Colonic mucosa (tissue), 4 donors: ENCODE measurements at regions not wholly inside any gene's neighbourhood (a gene's known extent, or its start where the extent isn't known, plus 50 kb on each side); places are given as distances from the start of the nearest gene placed in this dataset.

Source experiments
- DNase-seq: peaks from one replicate; pipeline ENCODE4 v3.0.0-alpha.2; 2020
- H3K27ac ChIP-seq: fragments of 200-600 bp; one replicate; pipeline ENCODE4 v1.8.0; 2021
- H3K27me3 ChIP-seq: fragments of 200-600 bp; one replicate; pipeline ENCODE4 v1.8.0; 2021
- H3K36me3 ChIP-seq: fragments of 200-600 bp; one replicate; pipeline ENCODE4 v1.8.0; 2021
- H3K4me1 ChIP-seq: fragments of 200-600 bp; one replicate; pipeline ENCODE4 v1.8.0; 2021; ENCODE audit warnings: mild to moderate bottlenecking
- H3K4me3 ChIP-seq: fragments of 200-600 bp; one replicate; pipeline ENCODE4 v1.8.0; 2021
- H3K9ac ChIP-seq, 2 donors: one replicate each; pipeline ENCODE4 v1.7.0; 2013; ENCODE audit warnings: control low read depth in 2 of 2, low read depth in 2 of 2, low read length in 2 of 2
- H3K9me3 ChIP-seq: fragments of 200-600 bp; one replicate; pipeline ENCODE4 v1.8.0; 2021
- intact Hi-C: fragments of 100-400 bp; cut with DNase I; formaldehyde crosslinking; loops from one replicate; pipeline ENCODE4 v1.14.1; 2022
- TF ChIP-seq, protein P1 (sequence below): fragments of 200-600 bp; IDR thresholded peaks from one replicate; pipeline ENCODE4 v1.8.0; 2022; ENCODE audit warnings: antibody characterized with exemption, mild to moderate bottlenecking
- donor health status: healthy.
- donor health status: DM: no; HTN: no; CAD: no.
- donor health status: DM: no; HTN: no; CAD: no.

DNA sequence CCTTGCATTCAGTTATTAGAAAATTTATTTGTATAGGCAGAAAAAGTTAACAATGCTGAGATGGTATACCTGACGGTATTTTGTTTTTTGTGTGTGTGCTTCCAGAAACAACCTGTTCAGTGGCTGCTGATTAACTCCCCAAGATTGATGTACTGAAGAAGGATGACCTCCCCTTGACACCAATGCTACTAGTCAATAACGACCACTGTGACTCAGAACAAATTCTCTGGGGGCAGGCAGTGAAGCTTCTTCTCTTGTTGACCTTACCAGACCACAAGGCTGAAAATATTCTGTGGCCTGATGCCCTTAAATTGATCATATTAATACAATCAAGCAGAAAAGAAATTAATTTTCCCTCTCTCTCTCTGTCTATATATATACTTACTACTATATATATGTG, 1182.9 kb upstream of the CRIM1 start:
- Histone ChIP-seq H3K9ac (no peak overlapping the region), H3K27ac (no peak overlapping the region)
- TF ChIP-seq, protein P1, sequence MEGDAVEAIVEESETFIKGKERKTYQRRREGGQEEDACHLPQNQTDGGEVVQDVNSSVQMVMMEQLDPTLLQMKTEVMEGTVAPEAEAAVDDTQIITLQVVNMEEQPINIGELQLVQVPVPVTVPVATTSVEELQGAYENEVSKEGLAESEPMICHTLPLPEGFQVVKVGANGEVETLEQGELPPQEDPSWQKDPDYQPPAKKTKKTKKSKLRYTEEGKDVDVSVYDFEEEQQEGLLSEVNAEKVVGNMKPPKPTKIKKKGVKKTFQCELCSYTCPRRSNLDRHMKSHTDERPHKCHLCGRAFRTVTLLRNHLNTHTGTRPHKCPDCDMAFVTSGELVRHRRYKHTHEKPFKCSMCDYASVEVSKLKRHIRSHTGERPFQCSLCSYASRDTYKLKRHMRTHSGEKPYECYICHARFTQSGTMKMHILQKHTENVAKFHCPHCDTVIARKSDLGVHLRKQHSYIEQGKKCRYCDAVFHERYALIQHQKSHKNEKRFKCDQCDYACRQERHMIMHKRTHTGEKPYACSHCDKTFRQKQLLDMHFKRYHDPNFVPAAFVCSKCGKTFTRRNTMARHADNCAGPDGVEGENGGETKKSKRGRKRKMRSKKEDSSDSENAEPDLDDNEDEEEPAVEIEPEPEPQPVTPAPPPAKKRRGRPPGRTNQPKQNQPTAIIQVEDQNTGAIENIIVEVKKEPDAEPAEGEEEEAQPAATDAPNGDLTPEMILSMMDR: no peak

DNA sequence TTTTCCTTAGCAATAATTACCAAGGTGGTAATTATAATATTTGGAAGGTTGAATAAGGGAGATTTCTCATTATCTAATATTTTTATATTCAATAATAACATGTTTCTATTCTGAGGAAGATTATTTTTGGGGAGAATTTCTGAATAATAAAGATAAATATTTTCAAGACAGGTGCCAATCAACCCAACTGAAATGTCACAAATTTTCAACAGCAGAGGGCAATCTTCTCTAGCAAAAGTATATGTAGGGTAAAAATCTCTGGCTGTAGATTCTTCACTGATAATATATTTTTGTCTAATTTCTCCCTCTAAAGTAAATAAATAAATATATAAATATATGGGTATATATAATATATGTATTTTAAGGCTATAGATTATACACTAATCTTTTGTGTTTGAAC, 1187.2 kb upstream of the CRIM1 start:
- Histone ChIP-seq H3K4me1 (no peaks in the 10 kb centered on the region), H3K27ac (no peak overlapping the region), H3K4me3 (no peak overlapping the region), H3K27me3 (no peaks in the 10 kb centered on the region), H3K36me3 (no peaks in the 10 kb centered on the region), H3K9ac (no peak overlapping the region), H3K9me3 (no peaks in the 10 kb centered on the region)
- TF ChIP-seq, protein P1: no peak
- no peak for DNase-seq
- intact Hi-C loops: no loop called here

More for the DNA sequence above, 1182.9 kb upstream of the CRIM1 start:
- H3K36me3 ChIP-seq: no peaks in the 10 kb centered on the region
- H3K4me3 ChIP-seq: no peak overlapping the region
- H3K9me3 ChIP-seq: no peaks in the 10 kb centered on the region
- no peaks in the 10 kb centered on the region for H3K4me1 ChIP-seq
- intact Hi-C loops: no loop called here
- H3K27me3 ChIP-seq: no peaks in the 10 kb centered on the region
- no peak for DNase-seq

DNA sequence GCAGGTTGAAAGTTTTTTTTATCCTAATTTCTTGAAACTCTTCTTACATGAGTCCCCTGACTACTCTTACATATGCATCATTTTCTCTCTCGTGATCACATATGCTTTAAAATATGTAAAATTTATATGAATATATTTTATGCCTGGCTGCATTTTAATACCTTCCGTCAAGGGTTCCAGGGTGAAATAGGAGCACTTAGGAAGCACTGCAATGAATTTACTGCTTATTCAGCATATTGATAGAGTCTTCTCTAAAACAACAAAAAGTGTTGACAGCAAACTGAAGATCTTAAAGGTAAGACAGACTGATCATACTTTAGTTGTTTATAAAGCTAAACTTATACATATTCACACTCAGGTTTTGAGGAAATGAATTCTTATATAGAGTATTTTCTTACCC, 1191.6 kb upstream of the CRIM1 start:
- Histone ChIP-seq H3K27me3 (no peaks in the 10 kb centered on the region), H3K4me3 (no peak overlapping the region), H3K36me3 (no peaks in the 10 kb centered on the region), H3K27ac (no peak overlapping the region), H3K4me1 (no peaks in the 10 kb centered on the region), H3K9ac (no peak overlapping the region), H3K9me3 (no peaks in the 10 kb centered on the region)
- intact Hi-C loops: no loop called here
- TF ChIP-seq, protein P1: no peak
- no peak for DNase-seq

DNA sequence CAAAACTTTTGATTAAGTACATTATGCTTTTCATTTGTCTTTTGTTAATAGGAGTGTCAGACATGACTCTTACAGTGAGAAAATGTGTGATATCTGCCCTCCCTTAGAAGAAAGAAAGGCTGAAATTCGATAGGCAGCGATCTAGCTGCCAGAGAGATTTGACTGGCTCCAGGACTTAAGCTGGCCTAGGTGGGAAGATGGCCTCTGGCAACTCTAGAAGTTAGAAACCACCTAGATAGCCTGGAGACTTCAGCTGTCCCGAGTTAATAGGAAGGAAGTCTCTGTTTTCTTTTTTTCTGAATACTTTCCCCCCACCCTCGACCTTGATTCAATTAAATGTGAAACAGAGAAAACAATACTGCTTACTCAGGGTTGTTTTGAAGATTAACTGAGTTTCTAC, 1194.7 kb upstream of the CRIM1 start:
- TF ChIP-seq, protein P1: no peak
- Histone ChIP-seq H3K27me3 (no peaks in the 10 kb centered on the region), H3K4me1 (no peaks in the 10 kb centered on the region), H3K27ac (no peak overlapping the region), H3K9ac (no peak overlapping the region), H3K4me3 (no peak overlapping the region), H3K9me3 (no peaks in the 10 kb centered on the region), H3K36me3 (no peaks in the 10 kb centered on the region)
- intact Hi-C loops: no loop called here
- DNase-seq: no peak

DNA sequence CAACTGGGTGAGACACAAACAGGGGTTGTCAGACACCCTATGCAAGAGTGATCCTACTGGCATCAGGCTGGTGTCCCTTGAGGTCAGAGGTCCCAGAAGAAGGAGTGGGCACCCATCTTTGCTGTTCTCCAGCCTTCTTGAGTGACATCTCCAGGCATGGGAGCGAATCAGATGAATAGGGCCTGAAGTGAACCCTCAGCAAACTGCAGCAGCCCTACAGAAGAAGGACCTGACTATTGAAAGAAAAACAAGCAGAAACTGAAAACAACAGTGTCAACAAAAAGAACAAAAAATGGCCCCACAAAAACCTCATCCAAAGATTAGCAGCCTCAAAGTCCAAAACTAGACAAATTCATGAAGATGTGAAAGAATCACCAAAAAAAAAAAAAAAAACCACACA, 1229.7 kb upstream of the CRIM1 start:
- Histone ChIP-seq H3K9ac (no peak overlapping the region), H3K9me3 (no peaks in the 10 kb centered on the region), H3K27me3 (no peaks in the 10 kb centered on the region), H3K4me3 (no peak overlapping the region), H3K27ac (no peak overlapping the region), H3K36me3 (no peaks in the 10 kb centered on the region), H3K4me1 (no peaks in the 10 kb centered on the region)
- no peak for DNase-seq
- intact Hi-C loops: no loop called here
- TF ChIP-seq, protein P1: no peak

DNA sequence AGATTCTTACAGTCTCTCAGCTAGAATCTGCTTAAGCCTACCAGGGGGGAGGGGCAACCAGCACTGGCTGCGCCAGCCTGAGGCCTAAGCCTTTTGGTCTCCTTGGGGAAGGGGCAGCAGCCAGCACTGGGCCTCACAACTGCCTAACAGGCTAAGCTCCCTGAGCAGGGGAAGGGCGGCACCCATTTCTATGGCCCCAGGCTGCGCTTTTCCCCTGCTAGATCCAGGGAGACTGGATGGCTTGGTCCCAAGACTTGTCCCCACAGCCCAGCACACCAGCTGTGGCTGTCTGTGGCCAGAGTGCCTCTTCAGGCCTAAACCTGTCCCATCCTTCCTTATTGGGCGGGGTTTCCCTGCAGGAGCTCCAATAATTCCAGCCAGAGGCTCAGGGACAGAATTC, 1230.3 kb upstream of the CRIM1 start:
- no peak overlapping the region for H3K4me3 ChIP-seq
- no peaks in the 10 kb centered on the region for H3K4me1 ChIP-seq
- H3K9me3 ChIP-seq: no peaks in the 10 kb centered on the region
- no peak for DNase-seq
- TF ChIP-seq, protein P1: no peak
- H3K9ac ChIP-seq: no peak overlapping the region
- no peaks in the 10 kb centered on the region for H3K27me3 ChIP-seq
- intact Hi-C loops: no loop called here
- no peak overlapping the region for H3K27ac ChIP-seq
- no peaks in the 10 kb centered on the region for H3K36me3 ChIP-seq
